CD4-positive, alpha-beta T cell treated with Interleukin-21 for 1 hour (primary cell): ENCODE measurements at regions not wholly inside any gene's neighbourhood (a gene's known extent, or its start where the extent isn't known, plus 50 kb on each side); places are given as distances from the start of the nearest gene placed in this dataset.
A peak's percentile ranks its signal among the peaks of the same experiment; 100 is the strongest.

Experiments
- DNase-seq: peaks from one replicate; pipeline ENCODE4 v3.0.0-alpha.2; 2020

DNA sequence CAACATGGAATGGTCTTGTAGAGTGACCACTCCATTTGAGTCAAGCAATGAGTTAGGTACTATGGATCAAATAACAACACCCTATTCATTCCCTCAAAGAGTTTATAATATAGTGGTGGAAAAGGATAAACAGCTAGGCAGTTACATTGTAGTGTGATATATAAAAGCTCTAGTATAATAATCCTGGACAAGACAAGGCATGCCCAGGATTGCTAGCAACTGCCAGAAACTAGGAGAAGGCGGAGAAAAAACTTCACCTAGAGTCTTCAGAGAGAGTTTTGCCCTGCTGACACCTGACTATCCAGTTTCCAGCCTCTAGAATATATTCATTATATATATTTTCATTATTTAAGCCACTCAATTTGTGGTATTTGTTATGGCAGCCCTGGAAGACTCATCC, 530.6 kb downstream of the KLF12 start:
- no peak for DNase-seq

- DNase-seq = peak; percentile 17
These were observed 531.9 kb downstream of the KLF12 start for GRCh38 chr13:73602295-73602694.

- no peak for DNase-seq
These were observed 532.5 kb downstream of the KLF12 start for GRCh38 chr13:73601708-73602107.

DNA sequence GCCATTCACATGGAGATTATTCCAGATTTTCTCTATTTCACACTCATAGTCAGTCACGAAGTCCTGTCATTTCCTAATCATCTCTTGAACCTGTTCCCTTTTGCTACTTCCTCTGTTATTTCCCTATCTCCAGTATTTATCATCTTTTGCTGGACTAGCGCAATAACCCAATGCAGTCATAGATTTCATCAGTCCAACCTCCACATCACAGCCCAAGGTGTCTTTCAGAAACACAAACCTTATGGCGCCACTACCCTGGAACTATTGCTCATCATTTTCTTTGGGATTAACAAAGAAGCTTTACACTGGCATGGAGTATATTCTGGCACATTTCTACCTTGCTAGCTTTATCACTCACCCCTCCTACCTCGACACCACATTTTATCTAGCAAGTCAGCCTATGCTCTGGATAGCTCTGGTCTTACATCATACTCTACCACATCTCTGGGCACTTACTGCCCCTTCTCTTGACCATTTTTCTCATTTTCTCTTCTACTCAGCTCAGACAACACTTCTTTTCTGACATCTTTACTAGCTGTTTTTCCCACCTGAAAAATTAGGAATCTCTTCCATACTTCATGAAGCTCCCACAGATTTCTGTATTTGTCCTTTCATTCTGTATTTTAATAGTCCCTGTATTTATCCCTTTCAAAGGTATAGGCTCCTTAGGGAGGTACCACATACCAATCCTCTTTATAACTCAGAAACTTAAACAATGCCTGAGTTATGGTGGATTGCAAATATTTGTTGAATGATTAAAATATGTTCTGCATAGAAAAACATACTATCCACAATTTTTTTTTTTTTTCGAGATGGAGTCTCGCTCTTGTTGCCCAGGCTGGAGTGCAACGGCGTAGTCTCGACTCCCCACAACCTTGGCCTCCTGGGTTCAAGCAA, 534.7 kb downstream of the KLF12 start:
- no peak for DNase-seq

- no peak for DNase-seq
These were observed 536.0 kb downstream of the KLF12 start for GRCh38 chr13:73598020-73598712.

DNA sequence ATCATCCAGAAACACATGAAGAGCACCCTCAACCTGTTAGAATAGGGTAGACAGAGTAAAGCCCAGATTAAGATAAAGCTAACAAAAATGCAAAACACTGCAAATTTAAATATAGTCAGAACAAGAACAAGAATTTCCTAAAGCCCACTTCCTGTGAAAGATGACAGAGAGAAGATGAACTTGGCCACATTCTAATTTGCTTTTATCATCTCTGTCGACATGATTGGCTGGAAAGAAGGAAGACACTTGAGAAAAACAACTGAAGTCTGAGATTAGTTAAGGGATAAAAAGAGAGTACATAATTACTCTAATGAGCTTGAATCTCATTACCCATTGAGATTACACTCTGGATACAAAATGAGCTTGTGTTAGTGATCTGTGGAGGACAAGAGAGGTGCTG, 537.6 kb downstream of the KLF5 start:
- DNase-seq = no peak

GRCh38 chr13:73593199-73593765, 534.5 kb downstream of the KLF5 start:
- DNase-seq = no peak

DNA sequence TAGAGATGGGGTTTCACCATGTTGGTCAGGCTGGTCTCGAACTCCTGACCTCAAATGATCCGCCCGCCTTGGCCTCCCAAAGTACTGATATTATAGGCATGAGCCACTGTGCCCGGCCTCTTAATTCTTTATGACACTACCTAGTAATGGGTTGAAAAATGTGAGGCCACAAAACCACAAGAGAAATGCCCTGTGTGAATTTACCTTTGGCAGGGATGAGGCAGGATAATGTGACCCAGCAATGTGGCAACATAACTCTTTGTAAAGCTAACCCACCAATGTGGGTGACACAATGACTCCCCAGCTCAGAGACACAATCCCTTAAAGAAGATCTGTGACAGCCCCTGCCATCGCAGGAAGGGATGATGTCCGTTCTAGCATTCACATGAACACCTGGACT, 533.1 kb downstream of the KLF5 start:
- no peak for DNase-seq

DNA sequence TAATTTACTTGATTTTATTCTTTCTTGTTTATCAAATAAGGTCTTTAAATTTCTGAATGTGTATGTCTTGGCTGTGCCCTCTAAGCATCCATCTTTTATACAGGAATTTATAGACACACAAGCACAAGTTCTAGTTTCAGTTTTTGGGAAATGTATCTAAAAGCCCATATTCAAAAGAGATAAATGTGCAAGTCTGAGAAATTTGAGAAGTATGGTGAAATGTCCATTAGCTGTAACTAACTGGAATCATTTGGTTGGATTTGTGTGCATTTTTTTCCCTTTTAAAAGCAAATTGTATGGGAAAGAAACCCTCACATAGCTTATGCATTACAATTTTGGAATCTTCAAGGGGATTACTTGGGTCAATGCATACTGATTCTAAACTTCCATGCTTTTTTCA, 532.0 kb downstream of the KLF5 start:
- no peak for DNase-seq

DNA sequence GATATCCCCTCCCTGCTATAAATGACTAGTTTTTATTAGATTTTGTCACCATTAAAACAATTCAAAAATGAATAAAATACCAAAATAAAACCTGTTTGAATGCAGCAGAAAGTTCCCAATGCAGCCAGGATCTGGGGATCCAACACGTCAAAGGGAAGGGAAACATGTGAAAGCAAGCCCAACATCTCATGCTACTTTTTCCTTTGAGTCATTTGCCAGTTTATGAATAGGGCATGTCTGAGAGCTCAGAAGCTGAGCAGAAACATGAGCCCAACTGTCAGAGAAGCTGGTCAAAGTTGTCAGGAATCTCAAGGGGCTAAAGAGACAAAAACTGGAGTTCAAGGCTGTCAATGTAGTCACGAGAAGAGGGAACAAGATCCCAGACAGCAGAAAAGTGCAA, 526.4 kb downstream of the KLF5 start:
- no peak for DNase-seq

DNA sequence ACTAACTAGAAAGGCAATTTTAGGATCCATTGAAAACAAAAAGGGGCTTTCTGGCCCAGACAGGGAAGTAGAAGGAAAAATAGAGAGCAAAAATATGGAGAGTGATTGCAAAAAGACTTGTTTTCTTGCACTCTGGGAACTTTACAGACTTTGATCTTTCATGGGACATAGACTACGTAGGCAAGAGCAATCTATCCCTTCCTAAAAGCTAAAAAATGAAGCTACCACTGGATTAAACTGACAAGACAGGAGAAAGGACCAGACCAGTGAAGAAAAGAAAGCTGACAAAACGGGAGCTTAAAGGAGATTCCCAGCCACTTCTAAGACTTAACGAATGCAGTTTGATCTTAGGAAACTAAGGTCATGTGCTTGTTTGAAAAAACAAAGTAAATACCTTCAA, 524.5 kb downstream of the KLF5 start:
- DNase-seq = no peak

GRCh38 chr13:73580513-73581267, 521.9 kb downstream of the KLF5 start:
- no peak for DNase-seq

GRCh38 chr13:73579574-73580274, 520.9 kb downstream of the KLF5 start:
- DNase-seq = no peak

GRCh38 chr13:73578251-73578875, 519.6 kb downstream of the KLF5 start:
- DNase-seq = no peak

GRCh38 chr13:73576291-73576690, 517.5 kb downstream of the KLF5 start:
- DNase-seq = no peak

- DNase-seq = no peak
These were observed 514.0 kb downstream of the KLF5 start for GRCh38 chr13:73572824-73573223.

GRCh38 chr13:73571376-73571775, 512.6 kb downstream of the KLF5 start:
- no peak for DNase-seq

- no peak for DNase-seq
These were observed 498.1 kb downstream of the KLF5 start for GRCh38 chr13:73556902-73557301.

- DNase-seq = no peak
These were observed 497.3 kb downstream of the KLF5 start for GRCh38 chr13:73556128-73556527.

DNA sequence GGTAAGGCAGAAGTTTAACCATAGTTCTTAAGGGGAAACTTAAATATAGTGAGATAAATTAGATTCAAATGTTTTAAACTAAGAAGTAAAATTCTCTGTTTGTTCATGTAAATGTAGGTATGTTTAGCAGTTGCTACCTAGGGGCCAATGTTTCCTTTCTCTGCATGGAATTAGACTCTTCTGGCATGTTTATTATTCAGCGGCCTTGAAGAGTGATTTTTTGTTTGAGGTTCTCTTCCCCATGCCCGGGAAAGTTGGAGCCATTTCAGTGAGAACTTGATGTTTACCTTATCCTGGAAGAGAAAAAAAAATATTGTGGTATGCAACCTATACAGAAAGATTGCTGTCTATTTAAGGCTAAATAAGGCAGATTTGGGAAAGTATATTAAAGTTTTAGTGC, 492.9 kb downstream of the KLF5 start:
- DNase-seq = no peak

GRCh38 chr13:73549717-73550116, 490.9 kb downstream of the KLF5 start:
- DNase-seq = no peak

- no peak for DNase-seq
These were observed 489.6 kb downstream of the KLF5 start for GRCh38 chr13:73548449-73548848.
